Stimulated activated naive CD4-positive, alpha-beta T cell (primary cell): ENCODE measurements at regions not wholly inside any gene's neighbourhood (a gene's known extent, or its start where the extent isn't known, plus 50 kb on each side); places are given as distances from the start of the nearest gene placed in this dataset.

Source experiments
- DNase-seq, 6 experiments: peaks; one replicate each; lab custom pipeline; 2025; lab: John Stamatoyannopoulos, UW

DNA sequence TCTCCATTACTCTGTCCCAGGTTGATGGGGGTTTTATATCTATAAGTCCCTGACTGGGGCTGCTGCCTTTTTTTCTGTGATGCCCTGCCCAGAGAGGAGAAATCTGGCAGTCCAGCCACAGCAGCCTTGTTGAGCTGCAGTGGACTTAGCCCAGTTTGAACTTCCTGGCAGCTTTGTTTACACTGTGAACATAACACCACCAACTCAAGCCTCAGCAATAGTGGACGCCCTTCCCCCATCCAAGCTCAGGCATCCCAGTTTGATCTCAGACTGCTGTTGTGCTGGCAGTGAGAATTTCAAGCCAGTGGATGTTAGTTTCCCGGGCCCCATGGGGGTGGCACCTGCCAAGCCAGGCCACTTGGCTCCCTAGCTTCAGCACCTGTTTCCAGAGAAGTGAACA lies 298.5 kb upstream of the KDM5D start:
- no peak for DNase-seq

DNA sequence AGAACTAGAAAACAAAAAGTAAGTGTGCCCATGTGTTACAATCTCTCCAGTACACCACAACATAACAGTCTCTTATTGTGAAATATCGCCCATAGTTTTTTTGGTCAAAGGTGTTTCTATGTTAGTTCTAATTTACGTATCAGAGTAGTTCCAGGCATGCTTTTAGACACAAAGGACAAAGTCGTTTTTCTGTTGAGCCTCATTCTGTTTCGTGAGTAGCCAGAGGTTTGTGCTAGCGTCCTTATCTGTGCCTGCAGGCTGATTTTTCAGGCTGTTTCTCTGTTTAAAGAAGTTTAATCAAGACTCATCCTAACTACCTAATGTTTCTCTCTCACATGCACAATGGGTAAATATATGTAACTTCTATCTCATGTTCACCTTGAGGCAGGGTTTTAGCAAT lies 281.1 kb upstream of the KDM5D start:
- no peak for DNase-seq

DNA sequence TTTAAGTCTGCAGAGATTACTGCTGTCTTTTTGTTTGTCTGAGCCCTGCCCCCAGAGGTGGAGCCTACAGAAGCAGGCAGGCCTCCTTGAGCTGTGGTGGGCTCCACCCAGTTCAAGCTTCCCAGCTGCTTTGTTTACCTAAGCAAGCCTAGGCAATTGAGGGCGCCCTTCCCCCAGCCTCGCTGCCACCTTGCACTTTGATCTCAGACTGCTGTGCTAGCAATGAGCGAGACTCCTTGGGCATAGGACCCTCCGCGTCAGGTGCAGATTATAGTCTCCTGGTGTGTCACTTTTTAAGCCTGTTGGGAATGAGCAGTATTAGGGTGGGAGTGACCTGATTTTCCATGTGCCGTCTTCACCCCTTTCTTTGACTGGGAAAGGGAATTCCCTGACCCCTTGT lies 248.9 kb upstream of the KDM5D start:
- DNase-seq: peak in 2 of 6 experiments; percentile 0 to 10

DNA sequence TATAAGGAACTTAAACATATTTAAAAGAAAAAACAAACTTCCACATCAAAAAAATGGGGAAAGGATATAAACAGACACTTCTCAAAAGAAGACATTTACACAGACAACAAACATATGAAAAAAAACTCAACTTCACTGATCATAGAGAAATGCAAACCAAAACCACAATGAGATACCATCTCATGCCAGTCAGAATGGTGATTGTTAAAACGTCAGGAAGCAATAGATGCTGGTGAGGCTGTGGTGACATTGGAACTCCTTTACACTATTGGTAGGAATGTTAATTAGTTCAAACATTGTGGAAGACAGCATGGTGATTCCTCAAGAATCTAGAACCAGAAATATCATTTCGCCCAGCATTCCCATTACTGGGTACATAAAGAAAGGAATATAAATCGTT lies 228.5 kb upstream of the KDM5D start:
- no peak for DNase-seq

DNA sequence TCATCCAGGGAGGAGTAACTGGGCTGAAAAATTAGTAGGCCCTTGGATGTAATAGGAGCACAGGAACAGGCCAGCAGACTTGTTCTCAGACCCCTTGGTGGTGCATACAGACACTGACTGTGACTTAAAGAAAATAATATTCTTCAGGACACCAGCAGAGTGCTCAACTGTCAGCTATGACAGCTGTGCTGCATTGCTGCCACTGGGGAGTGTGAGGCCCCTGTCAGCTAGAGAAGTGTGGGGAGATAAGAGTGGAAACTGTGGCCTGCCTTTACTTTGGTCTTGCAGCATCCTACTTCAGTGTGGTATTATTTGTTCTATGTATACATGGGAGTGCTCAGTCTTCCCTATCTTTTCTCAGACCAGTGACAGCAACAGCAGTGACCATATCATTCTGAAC lies 203.2 kb upstream of the KDM5D start:
- DNase-seq: no peak

DNA sequence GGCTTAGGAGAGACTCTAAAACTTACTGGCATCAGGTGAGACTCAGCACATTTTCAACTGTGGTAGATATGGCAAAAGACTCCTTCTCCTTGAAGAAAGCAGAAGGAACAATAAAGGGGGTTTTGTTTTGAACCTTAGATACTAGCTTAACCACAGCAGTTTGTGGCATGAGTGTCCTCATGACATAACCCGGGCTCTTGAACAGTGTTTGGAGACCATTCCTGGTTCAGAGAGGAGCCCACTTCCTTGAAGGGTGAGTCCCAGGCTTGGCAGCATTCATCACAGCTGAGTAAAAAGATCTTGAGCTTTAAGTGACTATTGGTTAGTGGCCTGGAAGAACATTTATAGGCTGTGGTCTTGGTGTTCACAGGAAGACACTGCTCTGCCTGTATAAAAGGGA lies 154.5 kb upstream of the KDM5D start:
- no peak for DNase-seq

DNA sequence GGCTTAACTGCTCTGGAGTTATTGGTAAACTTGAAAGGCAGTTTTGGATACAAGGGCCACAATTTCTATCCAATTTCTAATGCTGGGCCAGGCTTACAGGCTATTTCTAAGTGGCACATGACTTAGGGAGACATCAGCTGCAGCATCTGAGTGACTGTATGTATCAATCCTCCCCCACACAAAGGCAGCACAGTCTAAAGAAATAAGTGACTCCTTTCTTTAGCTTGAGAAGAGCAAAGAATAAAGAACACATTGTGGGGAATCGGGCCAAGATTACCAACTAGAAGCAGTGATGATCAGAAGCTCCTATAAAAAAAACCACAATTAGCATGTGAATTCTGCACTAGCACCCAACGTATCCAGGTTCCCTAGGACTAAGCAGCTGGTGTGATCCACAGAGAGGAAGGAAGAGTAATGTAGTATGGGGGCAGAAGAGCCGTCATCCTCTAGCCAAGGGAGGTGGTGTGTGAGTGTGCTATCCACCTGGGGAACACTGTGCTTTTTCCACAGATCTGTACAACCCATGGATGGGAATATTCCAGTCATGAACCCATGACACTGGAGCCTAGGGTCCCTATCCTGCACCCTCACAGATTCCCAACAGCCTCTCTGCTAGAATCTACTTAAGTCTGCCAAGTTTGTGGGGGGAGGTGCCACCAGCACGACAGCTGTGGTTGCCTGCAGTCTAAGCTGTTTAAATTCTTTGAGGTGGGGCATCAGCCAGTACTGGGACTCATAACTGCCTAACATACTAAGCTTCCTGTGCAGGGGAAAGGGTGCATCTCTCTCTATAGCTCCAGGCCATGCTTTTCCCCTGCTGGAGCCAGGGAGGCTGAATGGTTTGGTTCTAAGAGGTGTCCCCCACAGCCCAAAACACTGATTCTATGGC lies 147.8 kb upstream of the KDM5D start:
- DNase-seq: no peak

DNA sequence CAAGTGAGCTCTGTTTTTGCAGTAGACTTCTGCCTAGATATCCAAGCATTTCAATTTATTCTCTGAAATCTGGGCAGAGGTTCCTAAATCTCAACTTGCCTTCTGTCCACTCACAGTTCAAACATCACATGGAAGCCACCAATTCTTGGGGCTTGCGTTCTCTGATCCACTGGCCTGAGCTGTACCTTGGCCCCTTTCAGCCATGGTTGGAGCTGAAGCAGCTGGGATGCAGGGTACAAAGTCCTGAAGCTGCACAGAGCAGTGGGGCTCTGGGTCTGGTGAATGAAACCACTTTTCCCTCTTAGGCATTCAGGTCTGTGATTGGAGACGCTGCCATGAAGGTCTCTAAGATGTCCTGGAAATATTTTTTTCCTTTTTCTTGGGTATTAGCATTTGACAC lies 137.6 kb upstream of the KDM5D start:
- DNase-seq: no peak

DNA sequence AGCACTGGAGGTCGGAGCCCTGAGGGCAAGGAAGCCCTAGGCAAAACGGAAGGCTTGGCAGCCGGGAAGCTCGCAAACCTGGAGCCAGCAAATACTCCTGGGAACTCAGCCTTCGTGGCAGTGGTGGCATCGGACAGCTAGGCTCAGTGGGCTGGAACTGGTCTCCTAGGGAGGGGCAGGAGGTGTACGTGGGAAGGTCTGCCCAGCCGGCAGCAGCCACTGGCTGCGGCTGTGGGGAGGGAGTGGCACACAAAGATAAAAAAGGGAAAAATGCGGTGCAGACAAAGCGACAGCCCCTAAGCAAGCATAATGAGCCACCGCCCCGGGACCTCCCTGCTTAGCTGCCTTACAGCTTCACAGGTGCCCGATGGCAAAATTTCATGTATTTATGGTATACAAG lies 125.2 kb upstream of the KDM5D start:
- DNase-seq: no peak

DNA sequence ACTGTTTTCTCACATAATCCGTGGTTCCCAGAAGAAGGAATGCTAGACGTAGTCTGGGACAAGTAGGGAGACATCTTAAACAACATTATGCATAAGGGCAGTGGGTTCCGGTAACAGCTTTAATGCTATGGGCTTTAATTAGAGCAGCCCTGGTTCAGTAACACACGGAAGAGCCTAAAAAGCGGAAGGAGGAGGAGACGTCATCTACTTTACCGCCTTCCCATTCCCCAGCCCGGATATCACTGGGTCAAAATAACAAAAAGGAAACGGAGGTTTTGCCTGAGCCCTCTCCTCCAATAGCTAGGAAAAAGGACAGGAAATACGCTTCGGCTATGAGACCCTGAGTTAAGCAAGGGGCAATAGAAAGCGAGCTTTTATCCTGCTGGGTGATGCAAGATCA lies 124.8 kb upstream of the KDM5D start:
- no peak for DNase-seq

DNA sequence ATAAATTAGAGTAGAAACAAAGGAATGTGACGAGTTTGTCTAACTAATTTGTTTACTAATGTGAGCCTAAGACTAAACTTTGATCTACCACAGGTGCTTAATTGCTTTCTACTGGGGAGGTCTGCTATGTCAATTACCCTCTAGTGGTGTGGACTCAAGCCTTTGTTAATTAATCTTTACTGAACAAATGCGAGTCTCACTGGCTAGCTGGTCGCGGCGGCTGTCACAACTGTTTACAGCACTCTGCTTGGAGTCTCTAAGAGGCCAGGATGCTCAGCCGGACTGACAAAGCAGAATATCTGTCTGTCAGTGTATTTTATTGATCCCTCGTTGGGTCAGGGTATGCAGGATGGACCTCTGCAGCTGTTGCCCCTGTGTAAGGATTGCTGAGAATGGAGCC lies 124.1 kb upstream of the KDM5D start:
- no peak for DNase-seq

DNA sequence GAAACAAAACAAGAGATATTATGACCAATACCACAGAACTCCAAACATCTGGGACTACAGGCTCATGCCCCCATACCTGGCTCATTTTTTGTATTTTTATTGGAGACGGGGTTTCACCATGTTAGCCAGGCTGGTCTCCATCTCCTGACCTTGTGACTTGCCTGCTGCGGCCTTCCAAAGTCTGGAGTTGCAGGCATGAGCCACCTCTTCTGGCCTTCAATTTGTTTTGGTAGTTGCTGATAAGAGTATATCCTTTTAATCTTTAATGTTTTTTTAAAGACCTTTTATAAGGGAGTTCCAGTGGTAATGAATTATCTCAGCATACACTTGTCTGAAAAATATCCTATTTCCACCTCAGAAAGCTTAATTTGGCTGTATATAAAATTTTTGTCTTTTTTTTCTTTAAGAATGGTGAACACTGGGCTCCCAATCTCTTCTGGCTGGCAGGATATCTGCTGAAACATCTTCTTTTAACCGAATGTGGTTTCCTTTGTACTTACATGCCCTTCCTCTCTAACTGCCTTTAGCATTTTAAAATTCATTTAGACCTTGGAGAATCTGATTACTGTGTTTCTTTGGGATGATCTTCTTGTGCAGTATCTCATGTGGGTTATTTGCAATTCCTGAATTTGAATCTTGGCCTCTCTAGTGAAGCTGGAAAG lies 112.1 kb upstream of the KDM5D start:
- DNase-seq: no peak

DNA sequence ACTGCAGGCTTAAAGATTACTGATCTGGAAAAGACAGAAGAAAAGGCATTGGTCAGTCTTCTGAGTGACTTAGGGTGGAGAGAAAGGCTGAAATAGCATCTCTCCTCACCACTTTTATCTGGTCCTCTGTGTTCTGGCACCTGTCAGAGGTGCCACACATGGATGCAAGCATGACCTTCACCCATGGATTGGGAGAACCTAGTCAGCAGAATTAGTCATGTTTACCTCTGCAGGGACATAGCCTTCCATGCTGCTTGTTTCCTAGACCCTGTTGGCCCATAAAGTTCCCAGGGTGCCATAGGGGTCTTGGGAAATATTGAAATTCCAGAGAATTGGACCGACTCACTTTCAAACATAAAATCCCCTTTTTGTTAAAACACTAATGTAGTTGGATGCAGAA lies 98.4 kb upstream of the KDM5D start:
- no peak for DNase-seq

DNA sequence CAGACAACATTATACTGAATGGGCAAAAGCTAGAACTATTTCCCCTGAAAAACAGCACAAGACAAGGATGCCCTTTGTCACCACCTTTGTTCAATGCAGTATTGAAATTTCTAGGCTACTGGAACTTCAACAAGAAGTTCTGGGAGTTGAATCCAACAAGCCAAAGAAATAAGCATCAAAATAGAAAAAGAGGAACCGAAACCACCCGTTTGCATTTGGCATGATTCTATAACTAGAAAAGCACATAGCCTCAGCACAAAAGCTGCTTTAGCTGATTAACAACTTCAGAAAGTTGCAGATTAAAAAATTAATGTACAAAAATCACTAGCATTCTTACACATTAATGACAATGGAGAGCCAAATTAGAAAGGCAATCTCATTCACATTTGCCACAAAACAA lies 79.6 kb upstream of the KDM5D start:
- no peak for DNase-seq

DNA sequence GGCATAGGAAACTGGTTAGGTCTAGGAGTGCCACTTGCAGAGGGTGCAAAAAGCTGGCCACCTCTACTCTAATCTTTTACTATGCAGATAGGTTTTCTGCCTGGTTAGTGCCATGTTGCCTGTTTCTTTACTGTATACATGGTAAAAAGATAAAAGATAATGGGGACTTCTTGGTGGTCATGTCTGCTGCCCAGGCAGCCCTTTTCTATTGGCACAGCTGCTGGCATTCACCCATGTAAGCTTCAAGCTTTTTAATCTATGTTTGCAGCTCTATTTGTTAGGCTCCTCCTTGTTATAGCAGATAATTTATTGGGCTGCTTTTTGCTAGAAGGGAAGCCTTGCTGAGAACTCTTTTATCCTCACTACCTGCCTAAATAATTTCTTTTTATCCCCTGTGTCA lies 74.0 kb upstream of the KDM5D start:
- DNase-seq: no peak

DNA sequence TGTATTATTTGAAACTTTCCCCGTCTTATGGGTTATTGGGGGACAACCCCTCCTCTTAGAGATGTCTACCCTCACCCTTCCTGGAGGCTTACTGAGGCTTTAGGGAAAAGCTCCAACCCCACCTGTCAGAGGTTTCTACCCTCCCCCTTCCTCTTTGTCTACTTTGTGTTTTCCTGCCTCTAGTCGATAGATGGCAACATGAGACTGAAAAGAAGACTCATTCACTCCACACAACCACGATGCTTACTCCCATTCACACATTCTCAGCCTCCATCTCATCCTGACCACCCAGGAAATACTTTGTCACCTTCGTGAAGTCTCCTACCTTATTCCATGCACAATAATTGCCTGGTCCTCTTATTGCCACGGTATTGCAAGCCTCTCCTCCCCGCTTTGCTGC lies 72.4 kb upstream of the KDM5D start:
- no peak for DNase-seq

DNA sequence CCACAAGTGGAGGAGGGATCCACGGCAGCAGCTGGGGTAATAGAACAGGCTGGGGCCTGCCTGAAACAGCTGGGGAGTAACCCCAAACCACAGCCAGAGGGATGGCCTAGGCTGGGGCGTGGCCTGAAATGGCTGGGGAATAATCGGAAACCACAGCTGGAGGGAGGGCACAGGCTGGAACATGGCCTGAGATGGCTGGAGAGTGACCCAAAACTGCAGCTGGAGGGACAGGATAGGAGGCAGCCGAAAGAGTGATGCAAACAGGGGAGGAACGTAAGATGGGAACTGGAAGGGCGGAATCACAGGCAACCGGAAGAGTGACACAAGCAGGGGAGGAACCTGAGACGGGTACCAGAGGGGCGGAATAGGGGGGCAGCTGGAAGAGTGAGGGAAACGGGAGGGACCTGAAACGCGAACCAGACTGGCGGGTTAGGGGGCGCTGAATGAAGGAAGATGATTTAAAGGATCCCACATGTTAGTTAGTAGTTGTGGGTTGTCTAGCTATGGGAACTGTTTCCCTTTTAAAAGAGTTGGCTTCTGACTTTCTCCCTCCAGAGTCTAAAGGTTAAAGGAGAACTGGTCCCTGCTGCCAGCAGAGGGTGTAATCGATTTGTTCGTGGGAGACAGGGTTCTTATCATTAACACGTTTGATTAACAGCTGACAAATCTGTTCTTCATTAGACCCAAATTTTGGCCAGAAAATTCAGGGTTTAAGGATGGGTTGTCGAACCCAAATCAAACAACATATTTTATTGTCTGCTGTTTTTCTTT lies 71.7 kb upstream of the KDM5D start:
- DNase-seq: no peak
